ENCODE measurements at regions not wholly inside any gene's neighbourhood (a gene's known extent, or its start where the extent isn't known, plus 50 kb on each side); places are given as distances from the start of the nearest gene placed in this dataset.

DNA sequence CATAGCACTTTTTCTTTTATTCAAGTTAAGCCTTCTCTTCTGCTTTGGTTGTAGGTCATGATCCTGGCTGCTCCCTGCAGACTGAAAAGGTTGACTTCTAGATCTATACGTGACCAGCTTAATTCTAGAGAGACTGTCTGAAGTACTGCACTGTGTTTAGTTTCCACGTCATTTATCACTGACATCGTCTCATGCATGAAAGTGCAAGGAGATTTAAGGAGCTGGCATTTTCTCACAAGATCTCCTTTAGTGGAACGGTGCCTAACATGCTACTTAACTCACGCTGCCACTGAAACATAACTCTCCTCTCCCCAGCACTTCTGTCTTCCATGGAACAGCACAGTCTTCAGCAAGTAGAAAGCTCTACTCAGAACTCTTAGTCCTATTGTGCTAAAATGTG is 583.0 kb upstream of the KLHL29 start:
- no peak for DNase-seq (ENCODE audit: low spot score)
- TF ChIP-seq, protein P1, sequence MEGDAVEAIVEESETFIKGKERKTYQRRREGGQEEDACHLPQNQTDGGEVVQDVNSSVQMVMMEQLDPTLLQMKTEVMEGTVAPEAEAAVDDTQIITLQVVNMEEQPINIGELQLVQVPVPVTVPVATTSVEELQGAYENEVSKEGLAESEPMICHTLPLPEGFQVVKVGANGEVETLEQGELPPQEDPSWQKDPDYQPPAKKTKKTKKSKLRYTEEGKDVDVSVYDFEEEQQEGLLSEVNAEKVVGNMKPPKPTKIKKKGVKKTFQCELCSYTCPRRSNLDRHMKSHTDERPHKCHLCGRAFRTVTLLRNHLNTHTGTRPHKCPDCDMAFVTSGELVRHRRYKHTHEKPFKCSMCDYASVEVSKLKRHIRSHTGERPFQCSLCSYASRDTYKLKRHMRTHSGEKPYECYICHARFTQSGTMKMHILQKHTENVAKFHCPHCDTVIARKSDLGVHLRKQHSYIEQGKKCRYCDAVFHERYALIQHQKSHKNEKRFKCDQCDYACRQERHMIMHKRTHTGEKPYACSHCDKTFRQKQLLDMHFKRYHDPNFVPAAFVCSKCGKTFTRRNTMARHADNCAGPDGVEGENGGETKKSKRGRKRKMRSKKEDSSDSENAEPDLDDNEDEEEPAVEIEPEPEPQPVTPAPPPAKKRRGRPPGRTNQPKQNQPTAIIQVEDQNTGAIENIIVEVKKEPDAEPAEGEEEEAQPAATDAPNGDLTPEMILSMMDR (IDR thresholded peaks at IDR 0.05): no peak
- no peak for ATAC-seq (ENCODE audit: low FRiP score)

DNA sequence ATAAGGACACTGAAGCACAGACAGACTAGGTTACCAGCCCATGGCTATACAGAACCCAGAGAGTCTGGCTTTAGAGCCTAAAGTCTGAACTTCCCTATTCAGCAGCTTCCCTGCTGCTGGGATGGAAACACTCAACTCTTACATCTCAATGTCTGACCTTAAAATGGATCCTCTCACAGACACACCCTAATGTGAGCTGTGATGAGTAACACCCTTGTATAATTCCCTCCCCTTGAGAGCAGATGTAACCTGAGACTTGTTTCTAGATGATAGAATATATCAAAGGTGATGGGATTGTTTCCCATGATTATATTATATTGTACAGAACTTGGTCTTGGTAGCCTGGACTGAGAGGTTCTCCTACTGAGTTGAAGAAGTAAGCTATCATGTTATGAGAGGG is 577.1 kb upstream of the KLHL29 start:
- TF ChIP-seq, protein P1 (IDR thresholded peaks at IDR 0.05): no peak
- no peak for DNase-seq (ENCODE audit: low spot score)
- no peak for ATAC-seq (ENCODE audit: low FRiP score)

DNA sequence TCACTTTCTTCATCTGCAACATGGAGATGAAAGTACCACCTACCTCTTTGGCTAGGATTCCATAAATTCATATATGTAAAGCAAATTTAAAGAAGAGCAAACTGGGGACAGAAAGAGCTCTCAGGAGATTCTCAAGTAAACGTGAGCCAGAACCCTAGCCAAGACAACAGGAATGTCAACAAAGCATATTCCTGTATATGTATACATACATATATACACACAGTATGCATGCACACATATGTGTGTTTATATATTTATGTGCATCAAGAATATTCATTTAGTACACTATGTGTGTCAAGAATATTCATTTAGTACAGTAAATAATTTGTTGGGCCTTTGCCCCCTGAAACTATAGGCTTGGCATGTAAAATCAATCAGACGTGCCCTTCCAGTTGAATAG is 574.4 kb upstream of the KLHL29 start:
- TF ChIP-seq, protein P1 (IDR thresholded peaks at IDR 0.05): no peak

DNA sequence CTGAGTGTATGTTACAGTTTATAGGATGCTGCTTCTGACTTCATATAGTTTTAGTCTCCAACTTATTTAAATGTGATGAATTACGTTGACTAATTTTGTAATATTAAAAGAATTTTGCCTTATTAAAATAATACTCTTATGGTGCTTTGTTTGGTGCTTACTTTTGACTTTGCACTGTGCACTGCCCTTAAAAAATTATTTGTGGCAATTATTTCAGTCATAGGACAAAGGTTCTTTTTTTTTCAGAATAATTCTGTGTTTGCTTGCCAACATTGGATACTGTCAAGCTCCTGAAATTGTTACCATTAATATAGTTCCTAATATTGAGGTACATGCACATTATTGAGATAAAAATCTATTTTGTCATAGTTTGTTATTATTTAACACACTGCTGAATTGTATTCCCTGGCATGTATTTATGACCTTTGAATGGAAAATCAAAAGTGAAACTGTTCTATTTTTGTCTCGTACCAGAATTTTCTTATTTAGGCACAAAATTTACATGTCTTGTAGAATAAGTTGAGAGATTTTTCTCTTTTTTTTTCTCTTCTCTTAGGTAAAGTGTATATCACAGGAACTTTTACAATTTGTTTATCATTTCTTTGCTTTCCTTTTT is 572.8 kb upstream of the KLHL29 start:
- no peak for DNase-seq (ENCODE audit: low spot score)

More for the DNA sequence above, 574.4 kb upstream of the KLHL29 start:
- ATAC-seq (ENCODE audit: low FRiP score) (no peak), DNase-seq (ENCODE audit: low spot score) (no peak)

GRCh38 chr2:22817197-22817596 is 567.8 kb upstream of the KLHL29 start:
- ATAC-seq (ENCODE audit: low FRiP score): no peak

More for the DNA sequence above, 572.8 kb upstream of the KLHL29 start:
- TF ChIP-seq, protein P1 (IDR thresholded peaks at IDR 0.05): no peak
- ATAC-seq (ENCODE audit: low FRiP score): no peak

DNA sequence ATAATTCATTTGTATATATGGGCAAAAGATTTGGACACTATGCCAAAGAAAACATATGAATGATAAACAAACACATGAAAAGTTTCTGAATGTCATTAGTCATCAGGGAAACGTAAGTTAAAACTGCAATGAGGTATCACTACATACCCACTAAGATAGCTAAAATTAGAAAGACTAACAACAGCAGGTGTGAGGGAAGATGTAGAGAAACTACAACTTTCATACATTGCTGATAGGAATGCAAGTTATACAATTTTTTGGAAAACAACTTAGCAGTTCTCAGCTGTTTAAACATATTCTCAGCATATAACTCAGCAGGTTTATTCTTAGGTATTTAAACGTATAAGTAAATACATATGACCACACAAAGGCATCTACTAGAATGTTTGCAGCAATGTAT is 563.5 kb upstream of the KLHL29 start:
- no peak for DNase-seq (ENCODE audit: low spot score)
- TF ChIP-seq, protein P1 (IDR thresholded peaks at IDR 0.05): no peak
- ATAC-seq (ENCODE audit: low FRiP score): no peak

More at GRCh38 chr2:22817197-22817596, 567.8 kb upstream of the KLHL29 start:
- no peak for DNase-seq (ENCODE audit: low spot score)
- TF ChIP-seq, protein P1 (IDR thresholded peaks at IDR 0.05): no peak

GRCh38 chr2:22822835-22823234 is 562.1 kb upstream of the KLHL29 start:
- DNase-seq (ENCODE audit: low spot score) (no peak), ATAC-seq (ENCODE audit: low FRiP score) (no peak)
- TF ChIP-seq, protein P1 (IDR thresholded peaks at IDR 0.05): no peak

Measured in omental fat pad (tissue), 3 donors.